Hepatocyte (in vitro differentiated cells): ENCODE measurements at regions not wholly inside any gene's neighbourhood (a gene's known extent, or its start where the extent isn't known, plus 50 kb on each side); places are given as distances from the start of the nearest gene placed in this dataset.

Experiments
- DNase-seq: peaks from one replicate; pipeline ENCODE4 v3.0.0-alpha.2; 2016; ENCODE audit warnings: low spot score
- H2AFZ ChIP-seq: fragments of 200-600 bp; sonication (generic); 2 replicates; pipeline ENCODE4 v1.6.0; 2016; ENCODE audit warnings: antibody characterized with exemption, mild to moderate bottlenecking
- H3K27ac ChIP-seq: fragments of 200-600 bp; sonication (generic); 2 replicates; pipeline ENCODE4 v1.5.1; 2016; ENCODE audit warnings: mild to moderate bottlenecking
- H3K27me3 ChIP-seq: fragments of 200-600 bp; sonication (generic); 2 replicates; pipeline ENCODE4 v1.6.1; 2016
- H3K36me3 ChIP-seq: fragments of 200-600 bp; sonication (generic); replicated peaks from 2 replicates; pipeline ENCODE4 v1.5.1; 2016; ENCODE audit warnings: low read depth; ENCODE audit not compliant: insufficient read depth
- H3K4me1 ChIP-seq: fragments of 200-600 bp; sonication (generic); 2 replicates; pipeline ENCODE4 v1.5.1; 2016; ENCODE audit warnings: mild to moderate bottlenecking, moderate library complexity; ENCODE audit not compliant: insufficient read depth
- H3K4me2 ChIP-seq: fragments of 200-600 bp; sonication (generic); 2 replicates; pipeline ENCODE4 v1.6.0; 2016
- H3K4me3 ChIP-seq: fragments of 200-600 bp; sonication (generic); 2 replicates; pipeline ENCODE4 v1.5.1; 2016; ENCODE audit warnings: mild to moderate bottlenecking
- H3K79me2 ChIP-seq: fragments of 200-600 bp; sonication (generic); 2 replicates; pipeline ENCODE4 v1.6.0; 2017; ENCODE audit warnings: mild to moderate bottlenecking
- H3K9me2 ChIP-seq: fragments of 200-600 bp; sonication (generic); replicated peaks from 2 replicates; pipeline ENCODE4 v1.6.0; 2017; ENCODE audit warnings: mild to moderate bottlenecking; ENCODE audit not compliant: insufficient read depth
- H3K9me3 ChIP-seq: fragments of 200-600 bp; sonication (generic); 2 replicates; pipeline ENCODE4 v1.5.1; 2016; ENCODE audit warnings: low read depth, mild to moderate bottlenecking
- H4K20me1 ChIP-seq: fragments of 200-600 bp; sonication (generic); 2 replicates; pipeline ENCODE4 v1.6.0; 2016; ENCODE audit warnings: mild to moderate bottlenecking; ENCODE audit not compliant: insufficient read depth, poor library complexity, severe bottlenecking
- EZH2 ChIP-seq: fragments of 200-600 bp; sonication (generic); IDR thresholded peaks from 2 replicates; pipeline ENCODE4 v1.6.1; 2016; ENCODE audit warnings: antibody characterized with exemption, mild to moderate bottlenecking, borderline replicate concordance
- EZH2phosphoT487 ChIP-seq: fragments of 200-600 bp; sonication (generic); IDR thresholded peaks from one replicate; pipeline ENCODE4 v1.6.1; 2018; ENCODE audit warnings: antibody characterized with exemption, mild to moderate bottlenecking, low read depth, moderate library complexity; ENCODE audit not compliant: unreplicated experiment, severe bottlenecking
- WGBS: methylation state at CpG from one replicate; pipeline ENCODE4 v1.1.6; 2016; ENCODE audit warnings: low lambda C conversion rate; ENCODE audit errors: missing lambda C conversion rate; 5-methylcytosine and 5-hydroxymethylcytosine counted together
- TF ChIP-seq, protein P1 (sequence below): fragments of 200-600 bp; sonication (generic); IDR thresholded peaks from 2 replicates; pipeline ENCODE4 v1.5.1; 2016; ENCODE audit warnings: antibody characterized with exemption, mild to moderate bottlenecking; ENCODE audit not compliant: poor library complexity

DNA sequence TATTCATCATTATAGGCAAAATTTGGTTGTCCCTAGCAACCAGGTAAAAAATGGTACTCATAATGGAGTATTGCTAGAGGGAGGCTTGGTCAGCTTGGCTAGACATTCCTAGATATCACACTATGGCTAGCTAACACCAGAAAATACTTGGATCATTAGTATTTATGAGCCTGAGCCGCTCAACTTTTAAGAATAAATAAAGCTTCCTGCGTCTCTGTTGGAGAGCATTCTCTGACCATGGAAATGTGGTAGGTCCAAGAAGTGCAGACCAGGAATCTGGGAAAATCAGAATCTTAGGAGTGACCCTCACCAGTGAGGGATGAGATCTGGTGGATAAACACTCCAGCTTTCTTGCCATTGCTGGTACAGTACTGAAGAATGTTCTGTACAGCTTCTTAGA, 157.6 kb upstream of the AGR3 start:
- no peak for DNase-seq
- no peaks in the 10 kb centered on the region for H3K27me3 ChIP-seq
- H3K4me2 ChIP-seq = no peak overlapping the region
- no peak overlapping the region for H3K27ac ChIP-seq
- no peaks in the 10 kb centered on the region for H3K9me3 ChIP-seq
- no peak overlapping the region for H3K4me3 ChIP-seq
- H3K9me2 ChIP-seq = no peaks in the 10 kb centered on the region
- H3K36me3 ChIP-seq = no peaks in the 10 kb centered on the region
- WGBS = 95% methylated on average over 2 of the region's 2 CpGs
- no peak overlapping the region for H2AFZ ChIP-seq
- H3K79me2 ChIP-seq = no peaks in the 10 kb centered on the region
- no peaks in the 10 kb centered on the region for H4K20me1 ChIP-seq
- H3K4me1 ChIP-seq = peaks cover 3% of the 10 kb centered on the region
- TF ChIP-seq EZH2 (no peak), EZH2phosphoT487 (no peak)
- TF ChIP-seq, protein P1, sequence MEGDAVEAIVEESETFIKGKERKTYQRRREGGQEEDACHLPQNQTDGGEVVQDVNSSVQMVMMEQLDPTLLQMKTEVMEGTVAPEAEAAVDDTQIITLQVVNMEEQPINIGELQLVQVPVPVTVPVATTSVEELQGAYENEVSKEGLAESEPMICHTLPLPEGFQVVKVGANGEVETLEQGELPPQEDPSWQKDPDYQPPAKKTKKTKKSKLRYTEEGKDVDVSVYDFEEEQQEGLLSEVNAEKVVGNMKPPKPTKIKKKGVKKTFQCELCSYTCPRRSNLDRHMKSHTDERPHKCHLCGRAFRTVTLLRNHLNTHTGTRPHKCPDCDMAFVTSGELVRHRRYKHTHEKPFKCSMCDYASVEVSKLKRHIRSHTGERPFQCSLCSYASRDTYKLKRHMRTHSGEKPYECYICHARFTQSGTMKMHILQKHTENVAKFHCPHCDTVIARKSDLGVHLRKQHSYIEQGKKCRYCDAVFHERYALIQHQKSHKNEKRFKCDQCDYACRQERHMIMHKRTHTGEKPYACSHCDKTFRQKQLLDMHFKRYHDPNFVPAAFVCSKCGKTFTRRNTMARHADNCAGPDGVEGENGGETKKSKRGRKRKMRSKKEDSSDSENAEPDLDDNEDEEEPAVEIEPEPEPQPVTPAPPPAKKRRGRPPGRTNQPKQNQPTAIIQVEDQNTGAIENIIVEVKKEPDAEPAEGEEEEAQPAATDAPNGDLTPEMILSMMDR = no peak

- no peak for TF ChIP-seq EZH2
- TF ChIP-seq EZH2phosphoT487 = no peak
- TF ChIP-seq, protein P1 = no peak
- no peaks in the 10 kb centered on the region for H4K20me1 ChIP-seq
- WGBS = 51% methylated on average over 4 of the region's 4 CpGs
- H3K36me3 ChIP-seq = no peaks in the 10 kb centered on the region
- H3K9me2 ChIP-seq = no peaks in the 10 kb centered on the region
- no peaks in the 10 kb centered on the region for H3K9me3 ChIP-seq
- no peak overlapping the region for H3K27ac ChIP-seq
- no peaks in the 10 kb centered on the region for H3K79me2 ChIP-seq
- no peak for DNase-seq
- no peak overlapping the region for H2AFZ ChIP-seq
- H3K4me2 ChIP-seq = no peak overlapping the region
- H3K27me3 ChIP-seq = no peaks in the 10 kb centered on the region
- H3K4me3 ChIP-seq = no peak overlapping the region
- peaks cover 3% of the 10 kb centered on the region for H3K4me1 ChIP-seq
Measured at GRCh38 chr7:17040716-17041115, 158.9 kb upstream of the AGR3 start.

- no peak overlapping the region for H2AFZ ChIP-seq
- no peak overlapping the region for H3K4me2 ChIP-seq
- no peak for DNase-seq
- no peak overlapping the region for H3K4me3 ChIP-seq
- H3K79me2 ChIP-seq = no peaks in the 10 kb centered on the region
- no peaks in the 10 kb centered on the region for H3K36me3 ChIP-seq
- H4K20me1 ChIP-seq = no peaks in the 10 kb centered on the region
- WGBS = 29% methylated on average over 2 of the region's 2 CpGs
- H3K27me3 ChIP-seq = no peaks in the 10 kb centered on the region
- H3K9me2 ChIP-seq = no peaks in the 10 kb centered on the region
- no peaks in the 10 kb centered on the region for H3K9me3 ChIP-seq
- H3K4me1 ChIP-seq = peaks cover 3% of the 10 kb centered on the region
- no peak overlapping the region for H3K27ac ChIP-seq
- TF ChIP-seq EZH2phosphoT487 (no peak), EZH2 (no peak)
- TF ChIP-seq, protein P1 = no peak
Measured at GRCh38 chr7:17041324-17041723, 159.5 kb upstream of the AGR3 start.

- no peaks in the 10 kb centered on the region for H4K20me1 ChIP-seq
- no peak overlapping the region for H3K27ac ChIP-seq
- no peak overlapping the region for H3K4me3 ChIP-seq
- no peaks in the 10 kb centered on the region for H3K27me3 ChIP-seq
- H3K36me3 ChIP-seq = no peaks in the 10 kb centered on the region
- no peaks in the 10 kb centered on the region for H3K79me2 ChIP-seq
- no peak overlapping the region for H2AFZ ChIP-seq
- DNase-seq = no peak
- no peak overlapping the region for H3K4me2 ChIP-seq
- peaks cover 3% of the 10 kb centered on the region for H3K4me1 ChIP-seq
- no peaks in the 10 kb centered on the region for H3K9me2 ChIP-seq
- 82% methylated on average over 2 of the region's 2 CpGs for WGBS
- H3K9me3 ChIP-seq = no peaks in the 10 kb centered on the region
- TF ChIP-seq, protein P1 = no peak
- TF ChIP-seq EZH2phosphoT487 (no peak), EZH2 (no peak)
Measured at GRCh38 chr7:17042211-17042610, 160.4 kb upstream of the AGR3 start.
